ENCODE measurements at regions not wholly inside any gene's neighbourhood (a gene's known extent, or its start where the extent isn't known, plus 50 kb on each side); places are given as distances from the start of the nearest gene placed in this dataset.

GRCh38 chr16:54443839-54444238 lies 157.3 kb upstream of the IRX3 start:
- Histone ChIP-seq H3K36me3 (ENCODE audit: low read depth) (no peaks in the 10 kb centered on the region), H3K4me3 (no peak overlapping the region), H4K20me1 (ENCODE audit: insufficient read depth) (no peaks in the 10 kb centered on the region), H3K4me2 (ENCODE audit: unreplicated experiment) (no peak overlapping the region), H3K9me2 (ENCODE audit: insufficient read depth) (no peaks in the 10 kb centered on the region), H3K4me1 (ENCODE audit: insufficient read depth) (peaks cover 28% of the 10 kb centered on the region), H3K27ac (no peak overlapping the region), H3F3A (ENCODE audit: insufficient read depth) (peaks cover 19% of the 10 kb centered on the region), H3K79me2 (ENCODE audit: insufficient read depth) (no peaks in the 10 kb centered on the region), H3K27me3 (replicated peaks; ENCODE audit: insufficient read depth) (peaks cover 10% of the 10 kb centered on the region; the same call in 1 of the 2 replicates), H2AFZ (no peak overlapping the region), H3K9me3 (ENCODE audit: low read depth) (no peaks in the 10 kb centered on the region), H3K9ac (no peak overlapping the region)
- in situ Hi-C loops (cut with MboI): no loop called here
- no peak for DNase-seq
- WGBS, 2 experiments (ENCODE audit: low coverage in 1 of 2, low lambda C conversion rate in 2 of 2, missing lambda C conversion rate in 2 of 2): 87 to 89% methylated on average over 1 of the region's 1 CpG
- no peak for TF ChIP-seq EZH2phosphoT487 (IDR thresholded peaks at IDR 0.05; ENCODE audit: insufficient read depth, low read depth)
- no peak for TF ChIP-seq EZH2 (IDR thresholded peaks at IDR 0.05; ENCODE audit: insufficient read depth, poor library complexity, severe bottlenecking)

GRCh38 chr16:54443352-54443751 lies 156.8 kb upstream of the IRX3 start:
- TF ChIP-seq EZH2 (IDR thresholded peaks at IDR 0.05; ENCODE audit: insufficient read depth, poor library complexity, severe bottlenecking) (no peak), EZH2phosphoT487 (IDR thresholded peaks at IDR 0.05; ENCODE audit: insufficient read depth, low read depth) (no peak)
- Histone ChIP-seq H3K79me2 (ENCODE audit: insufficient read depth) (no peaks in the 10 kb centered on the region), H3K9ac (no peak overlapping the region), H2AFZ (no peak overlapping the region), H3K27ac (no peak overlapping the region), H3K36me3 (ENCODE audit: low read depth) (no peaks in the 10 kb centered on the region), H3F3A (ENCODE audit: insufficient read depth) (peaks cover 19% of the 10 kb centered on the region), H3K4me3 (no peak overlapping the region), H3K27me3 (replicated peaks; ENCODE audit: insufficient read depth) (peaks cover 14% of the 10 kb centered on the region; the same call in 1 of the 2 replicates), H3K9me2 (ENCODE audit: insufficient read depth) (no peaks in the 10 kb centered on the region), H3K4me2 (ENCODE audit: unreplicated experiment) (no peak overlapping the region), H3K9me3 (ENCODE audit: low read depth) (no peaks in the 10 kb centered on the region), H3K4me1 (ENCODE audit: insufficient read depth) (peaks cover 24% of the 10 kb centered on the region), H4K20me1 (ENCODE audit: insufficient read depth) (no peaks in the 10 kb centered on the region)
- DNase-seq: no peak
- in situ Hi-C loops (cut with MboI): no loop called here

GRCh38 chr16:54442864-54443263 lies 156.3 kb upstream of the IRX3 start:
- peaks cover 19% of the 10 kb centered on the region for H3F3A ChIP-seq (ENCODE audit: insufficient read depth)
- no peak for DNase-seq
- H3K9me3 ChIP-seq (ENCODE audit: low read depth): no peaks in the 10 kb centered on the region
- no peaks in the 10 kb centered on the region for H4K20me1 ChIP-seq (ENCODE audit: insufficient read depth)
- in situ Hi-C loops (cut with MboI): no loop called here
- H3K79me2 ChIP-seq (ENCODE audit: insufficient read depth): no peaks in the 10 kb centered on the region
- no peak overlapping the region for H3K4me2 ChIP-seq (ENCODE audit: unreplicated experiment)
- H3K9me2 ChIP-seq (ENCODE audit: insufficient read depth): no peaks in the 10 kb centered on the region
- 82 to 85% methylated on average over 5 of the region's 5 CpGs for WGBS, 2 experiments (ENCODE audit: low coverage in 1 of 2, low lambda C conversion rate in 2 of 2, missing lambda C conversion rate in 2 of 2)
- no peak overlapping the region for H3K9ac ChIP-seq
- no peak overlapping the region for H2AFZ ChIP-seq
- peaks cover 14% of the 10 kb centered on the region; the same call in 1 of the 2 replicates for H3K27me3 ChIP-seq (replicated peaks; ENCODE audit: insufficient read depth)
- H3K4me1 ChIP-seq (ENCODE audit: insufficient read depth): peaks cover 20% of the 10 kb centered on the region
- no peak overlapping the region for H3K27ac ChIP-seq
- no peak for TF ChIP-seq EZH2 (IDR thresholded peaks at IDR 0.05; ENCODE audit: insufficient read depth, poor library complexity, severe bottlenecking)
- no peak overlapping the region for H3K4me3 ChIP-seq
- no peaks in the 10 kb centered on the region for H3K36me3 ChIP-seq (ENCODE audit: low read depth)

- Histone ChIP-seq H3K9ac (no peak overlapping the region), H3K36me3 (ENCODE audit: low read depth) (no peaks in the 10 kb centered on the region), H3K9me2 (ENCODE audit: insufficient read depth) (no peaks in the 10 kb centered on the region), H3K79me2 (ENCODE audit: insufficient read depth) (no peaks in the 10 kb centered on the region), H3K27me3 (replicated peaks; ENCODE audit: insufficient read depth) (peaks cover 14% of the 10 kb centered on the region; the same call in 1 of the 2 replicates), H3K4me2 (ENCODE audit: unreplicated experiment) (no peak overlapping the region), H4K20me1 (ENCODE audit: insufficient read depth) (no peaks in the 10 kb centered on the region), H3K4me1 (ENCODE audit: insufficient read depth) (no peaks in the 10 kb centered on the region), H3F3A (ENCODE audit: insufficient read depth) (no peaks in the 10 kb centered on the region), H3K27ac (no peak overlapping the region), H3K9me3 (ENCODE audit: low read depth) (no peaks in the 10 kb centered on the region), H3K4me3 (no peak overlapping the region), H2AFZ (no peak overlapping the region)
- DNase-seq: no peak
- in situ Hi-C loops (cut with MboI): no loop called here
- 82 to 88% methylated on average over 3 of the region's 3 CpGs for WGBS, 2 experiments (ENCODE audit: low coverage in 1 of 2, low lambda C conversion rate in 2 of 2, missing lambda C conversion rate in 2 of 2)
- no peak for TF ChIP-seq EZH2phosphoT487 (IDR thresholded peaks at IDR 0.05; ENCODE audit: insufficient read depth, low read depth)
- TF ChIP-seq EZH2 (IDR thresholded peaks at IDR 0.05; ENCODE audit: insufficient read depth, poor library complexity, severe bottlenecking): no peak
Observed at GRCh38 chr16:54438469-54438868, 151.9 kb upstream of the IRX3 start.

- Histone ChIP-seq H3K4me3 (no peak overlapping the region), H3K36me3 (ENCODE audit: low read depth) (no peaks in the 10 kb centered on the region), H2AFZ (no peak overlapping the region), H3K27me3 (replicated peaks; ENCODE audit: insufficient read depth) (peaks cover 14% of the 10 kb centered on the region; the same call in 1 of the 2 replicates), H3K9me3 (ENCODE audit: low read depth) (no peaks in the 10 kb centered on the region), H3K4me2 (ENCODE audit: unreplicated experiment) (no peak overlapping the region), H3K9me2 (ENCODE audit: insufficient read depth) (no peaks in the 10 kb centered on the region), H4K20me1 (ENCODE audit: insufficient read depth) (no peaks in the 10 kb centered on the region), H3F3A (ENCODE audit: insufficient read depth) (no peaks in the 10 kb centered on the region), H3K79me2 (ENCODE audit: insufficient read depth) (no peaks in the 10 kb centered on the region), H3K4me1 (ENCODE audit: insufficient read depth) (no peaks in the 10 kb centered on the region), H3K9ac (no peak overlapping the region), H3K27ac (no peak overlapping the region)
- no peak for DNase-seq
- no peak for TF ChIP-seq EZH2 (IDR thresholded peaks at IDR 0.05; ENCODE audit: insufficient read depth, poor library complexity, severe bottlenecking)
- no peak for TF ChIP-seq EZH2phosphoT487 (IDR thresholded peaks at IDR 0.05; ENCODE audit: insufficient read depth, low read depth)
- in situ Hi-C loops (cut with MboI): no loop called here
- WGBS, 2 experiments (ENCODE audit: low coverage in 1 of 2, low lambda C conversion rate in 2 of 2, missing lambda C conversion rate in 2 of 2): 74 to 77% methylated on average over 4 of the region's 4 CpGs
Observed at GRCh38 chr16:54437921-54438320, 151.3 kb upstream of the IRX3 start.

All from GM23248 (cell line).